Neural progenitor cell (in vitro differentiated cells): ENCODE measurements at regions not wholly inside any gene's neighbourhood (a gene's known extent, or its start where the extent isn't known, plus 50 kb on each side); places are given as distances from the start of the nearest gene placed in this dataset.

Experiments
- EZH2 ChIP-seq: fragments of 200-600 bp; sonication (generic); IDR thresholded peaks from 2 replicates; pipeline ENCODE4 v1.6.1; 2017; ENCODE audit warnings: antibody characterized with exemption, mild to moderate bottlenecking, moderate library complexity
- EZH2phosphoT487 ChIP-seq: fragments of 200-600 bp; sonication (generic); IDR thresholded peaks from 2 replicates; pipeline ENCODE4 v1.6.1; 2017; ENCODE audit warnings: antibody characterized with exemption
- TF ChIP-seq, protein P1 (sequence below): fragments of 200-600 bp; sonication (generic); IDR thresholded peaks from 2 replicates; pipeline ENCODE4 v1.5.1; 2017; ENCODE audit warnings: antibody characterized with exemption, mild to moderate bottlenecking

DNA sequence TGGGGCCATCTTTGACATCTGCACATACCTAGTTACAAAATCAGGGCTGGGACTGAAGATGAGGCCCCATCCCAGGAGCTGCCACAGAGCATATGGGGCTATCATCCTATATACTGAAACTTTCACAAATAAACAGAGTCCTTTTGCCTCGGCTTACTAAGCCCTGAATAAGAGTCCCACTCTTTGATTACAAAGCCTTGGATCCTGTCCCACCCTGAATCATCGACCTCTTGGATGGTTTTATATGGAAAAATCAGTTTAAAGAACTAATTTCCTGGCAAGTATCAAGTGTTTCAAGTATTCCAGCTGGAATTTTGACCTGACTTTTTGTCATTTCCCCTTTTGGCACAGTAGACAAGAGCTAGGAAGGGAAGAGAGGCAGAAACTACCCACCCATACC is 331.3 kb upstream of the FRG2C start:
- TF ChIP-seq EZH2: no peak
- TF ChIP-seq, protein P1, sequence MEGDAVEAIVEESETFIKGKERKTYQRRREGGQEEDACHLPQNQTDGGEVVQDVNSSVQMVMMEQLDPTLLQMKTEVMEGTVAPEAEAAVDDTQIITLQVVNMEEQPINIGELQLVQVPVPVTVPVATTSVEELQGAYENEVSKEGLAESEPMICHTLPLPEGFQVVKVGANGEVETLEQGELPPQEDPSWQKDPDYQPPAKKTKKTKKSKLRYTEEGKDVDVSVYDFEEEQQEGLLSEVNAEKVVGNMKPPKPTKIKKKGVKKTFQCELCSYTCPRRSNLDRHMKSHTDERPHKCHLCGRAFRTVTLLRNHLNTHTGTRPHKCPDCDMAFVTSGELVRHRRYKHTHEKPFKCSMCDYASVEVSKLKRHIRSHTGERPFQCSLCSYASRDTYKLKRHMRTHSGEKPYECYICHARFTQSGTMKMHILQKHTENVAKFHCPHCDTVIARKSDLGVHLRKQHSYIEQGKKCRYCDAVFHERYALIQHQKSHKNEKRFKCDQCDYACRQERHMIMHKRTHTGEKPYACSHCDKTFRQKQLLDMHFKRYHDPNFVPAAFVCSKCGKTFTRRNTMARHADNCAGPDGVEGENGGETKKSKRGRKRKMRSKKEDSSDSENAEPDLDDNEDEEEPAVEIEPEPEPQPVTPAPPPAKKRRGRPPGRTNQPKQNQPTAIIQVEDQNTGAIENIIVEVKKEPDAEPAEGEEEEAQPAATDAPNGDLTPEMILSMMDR: no peak
- TF ChIP-seq EZH2phosphoT487: no peak
